Liver (tissue), 3 donors: ENCODE measurements at regions not wholly inside any gene's neighbourhood (a gene's known extent, or its start where the extent isn't known, plus 50 kb on each side); places are given as distances from the start of the nearest gene placed in this dataset.

ENCODE experiments used
- FOXA1 ChIP-seq: IDR thresholded peaks from 2 replicates; pipeline ENCODE4 v1.6.1; 2016; ENCODE audit warnings: antibody characterized with exemption
- FOXA2 ChIP-seq: IDR thresholded peaks from 2 replicates; pipeline ENCODE4 v1.6.1; 2016; ENCODE audit warnings: antibody characterized with exemption
- GABPA ChIP-seq, 2 donors: IDR thresholded peaks in 1 of 2; conservative IDR thresholded peaks in 1 of 2; 2 replicates each; pipeline ENCODE4 v1.6.1; 2016; ENCODE audit warnings: antibody characterized with exemption in 2 of 2, mild to moderate bottlenecking in 1 of 2, moderate library complexity in 1 of 2
- HNF4G ChIP-seq: IDR thresholded peaks from 2 replicates; pipeline ENCODE4 v1.6.1; 2016; ENCODE audit warnings: antibody characterized with exemption
- JUND ChIP-seq, 2 donors: IDR thresholded peaks; 2 replicates each; pipeline ENCODE4 v1.6.1; 2016; ENCODE audit warnings: antibody characterized with exemption in 2 of 2
- NR2F2 ChIP-seq: IDR thresholded peaks from 2 replicates; pipeline ENCODE4 v1.6.1; 2016; ENCODE audit warnings: antibody characterized with exemption
- RAD21 ChIP-seq, 2 donors: IDR thresholded peaks; 2 replicates each; pipeline ENCODE4 v1.6.1; 2016; ENCODE audit warnings: antibody characterized with exemption in 2 of 2, mild to moderate bottlenecking in 2 of 2
- SP1 ChIP-seq: IDR thresholded peaks from 2 replicates; pipeline ENCODE4 v1.6.1; 2018; ENCODE audit warnings: antibody characterized with exemption, mild to moderate bottlenecking
- TF ChIP-seq, protein P1 (sequence below): IDR thresholded peaks from 2 replicates; pipeline ENCODE4 v1.6.1; 2016; ENCODE audit warnings: antibody characterized with exemption
- TF ChIP-seq, protein P2 (sequence below): IDR thresholded peaks from 2 replicates; pipeline ENCODE4 v1.6.1; 2016; ENCODE audit warnings: antibody characterized with exemption
- TF ChIP-seq, protein P3 (sequence below): IDR thresholded peaks from 2 replicates; pipeline ENCODE4 v1.6.1; 2016; ENCODE audit warnings: antibody characterized with exemption, mild to moderate bottlenecking
- TF ChIP-seq, protein P4 (sequence below): fragments of 150-350 bp; IDR thresholded peaks from 2 replicates; pipeline ENCODE4 v1.5.1; 2017; ENCODE audit warnings: improper control_type of control experiment, low read depth, low read length; ENCODE audit not compliant: missing input control
- donor health status: healthy.
- donor health status: healthy.

DNA sequence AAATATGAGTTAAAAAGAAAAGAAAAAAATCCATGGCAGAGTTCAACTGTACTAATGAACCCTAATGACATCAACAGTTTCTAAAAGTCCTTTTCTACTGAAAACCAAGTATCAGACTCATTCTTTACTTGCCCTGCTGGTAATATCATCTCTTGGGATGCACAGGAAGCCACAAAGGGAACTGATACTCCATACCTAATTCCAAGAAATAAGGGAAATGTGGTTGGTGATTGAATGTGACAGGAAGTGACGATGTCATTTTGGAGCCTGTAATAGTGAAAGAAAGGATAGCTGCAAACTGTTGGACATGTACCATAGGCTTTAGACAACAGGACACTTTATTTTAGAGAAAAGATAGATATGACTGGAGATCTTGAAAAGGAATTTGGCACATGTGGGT, 98.7 kb upstream of the VAV3 start:
- TF ChIP-seq RAD21 (IDR thresholded peaks at IDR 0.05) (no peak), FOXA2 (no peak), FOXA1 (no peak), HNF4G (no peak), JUND (IDR thresholded peaks at IDR 0.05) (no peak), NR2F2 (no peak), GABPA (IDR thresholded peaks at IDR 0.05 in 1 of 2, conservative IDR thresholded peaks at IDR 0.05 in 1 of 2) (no peak), SP1 (no peak)
- TF ChIP-seq, protein P1, sequence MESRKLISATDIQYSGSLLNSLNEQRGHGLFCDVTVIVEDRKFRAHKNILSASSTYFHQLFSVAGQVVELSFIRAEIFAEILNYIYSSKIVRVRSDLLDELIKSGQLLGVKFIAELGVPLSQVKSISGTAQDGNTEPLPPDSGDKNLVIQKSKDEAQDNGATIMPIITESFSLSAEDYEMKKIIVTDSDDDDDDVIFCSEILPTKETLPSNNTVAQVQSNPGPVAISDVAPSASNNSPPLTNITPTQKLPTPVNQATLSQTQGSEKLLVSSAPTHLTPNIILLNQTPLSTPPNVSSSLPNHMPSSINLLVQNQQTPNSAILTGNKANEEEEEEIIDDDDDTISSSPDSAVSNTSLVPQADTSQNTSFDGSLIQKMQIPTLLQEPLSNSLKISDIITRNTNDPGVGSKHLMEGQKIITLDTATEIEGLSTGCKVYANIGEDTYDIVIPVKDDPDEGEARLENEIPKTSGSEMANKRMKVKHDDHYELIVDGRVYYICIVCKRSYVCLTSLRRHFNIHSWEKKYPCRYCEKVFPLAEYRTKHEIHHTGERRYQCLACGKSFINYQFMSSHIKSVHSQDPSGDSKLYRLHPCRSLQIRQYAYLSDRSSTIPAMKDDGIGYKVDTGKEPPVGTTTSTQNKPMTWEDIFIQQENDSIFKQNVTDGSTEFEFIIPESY, result no peak
- TF ChIP-seq, protein P2, sequence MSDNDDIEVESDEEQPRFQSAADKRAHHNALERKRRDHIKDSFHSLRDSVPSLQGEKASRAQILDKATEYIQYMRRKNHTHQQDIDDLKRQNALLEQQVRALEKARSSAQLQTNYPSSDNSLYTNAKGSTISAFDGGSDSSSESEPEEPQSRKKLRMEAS, result no peak
- TF ChIP-seq, protein P3, sequence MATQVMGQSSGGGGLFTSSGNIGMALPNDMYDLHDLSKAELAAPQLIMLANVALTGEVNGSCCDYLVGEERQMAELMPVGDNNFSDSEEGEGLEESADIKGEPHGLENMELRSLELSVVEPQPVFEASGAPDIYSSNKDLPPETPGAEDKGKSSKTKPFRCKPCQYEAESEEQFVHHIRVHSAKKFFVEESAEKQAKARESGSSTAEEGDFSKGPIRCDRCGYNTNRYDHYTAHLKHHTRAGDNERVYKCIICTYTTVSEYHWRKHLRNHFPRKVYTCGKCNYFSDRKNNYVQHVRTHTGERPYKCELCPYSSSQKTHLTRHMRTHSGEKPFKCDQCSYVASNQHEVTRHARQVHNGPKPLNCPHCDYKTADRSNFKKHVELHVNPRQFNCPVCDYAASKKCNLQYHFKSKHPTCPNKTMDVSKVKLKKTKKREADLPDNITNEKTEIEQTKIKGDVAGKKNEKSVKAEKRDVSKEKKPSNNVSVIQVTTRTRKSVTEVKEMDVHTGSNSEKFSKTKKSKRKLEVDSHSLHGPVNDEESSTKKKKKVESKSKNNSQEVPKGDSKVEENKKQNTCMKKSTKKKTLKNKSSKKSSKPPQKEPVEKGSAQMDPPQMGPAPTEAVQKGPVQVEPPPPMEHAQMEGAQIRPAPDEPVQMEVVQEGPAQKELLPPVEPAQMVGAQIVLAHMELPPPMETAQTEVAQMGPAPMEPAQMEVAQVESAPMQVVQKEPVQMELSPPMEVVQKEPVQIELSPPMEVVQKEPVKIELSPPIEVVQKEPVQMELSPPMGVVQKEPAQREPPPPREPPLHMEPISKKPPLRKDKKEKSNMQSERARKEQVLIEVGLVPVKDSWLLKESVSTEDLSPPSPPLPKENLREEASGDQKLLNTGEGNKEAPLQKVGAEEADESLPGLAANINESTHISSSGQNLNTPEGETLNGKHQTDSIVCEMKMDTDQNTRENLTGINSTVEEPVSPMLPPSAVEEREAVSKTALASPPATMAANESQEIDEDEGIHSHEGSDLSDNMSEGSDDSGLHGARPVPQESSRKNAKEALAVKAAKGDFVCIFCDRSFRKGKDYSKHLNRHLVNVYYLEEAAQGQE, result no peak
- TF ChIP-seq, protein P4, sequence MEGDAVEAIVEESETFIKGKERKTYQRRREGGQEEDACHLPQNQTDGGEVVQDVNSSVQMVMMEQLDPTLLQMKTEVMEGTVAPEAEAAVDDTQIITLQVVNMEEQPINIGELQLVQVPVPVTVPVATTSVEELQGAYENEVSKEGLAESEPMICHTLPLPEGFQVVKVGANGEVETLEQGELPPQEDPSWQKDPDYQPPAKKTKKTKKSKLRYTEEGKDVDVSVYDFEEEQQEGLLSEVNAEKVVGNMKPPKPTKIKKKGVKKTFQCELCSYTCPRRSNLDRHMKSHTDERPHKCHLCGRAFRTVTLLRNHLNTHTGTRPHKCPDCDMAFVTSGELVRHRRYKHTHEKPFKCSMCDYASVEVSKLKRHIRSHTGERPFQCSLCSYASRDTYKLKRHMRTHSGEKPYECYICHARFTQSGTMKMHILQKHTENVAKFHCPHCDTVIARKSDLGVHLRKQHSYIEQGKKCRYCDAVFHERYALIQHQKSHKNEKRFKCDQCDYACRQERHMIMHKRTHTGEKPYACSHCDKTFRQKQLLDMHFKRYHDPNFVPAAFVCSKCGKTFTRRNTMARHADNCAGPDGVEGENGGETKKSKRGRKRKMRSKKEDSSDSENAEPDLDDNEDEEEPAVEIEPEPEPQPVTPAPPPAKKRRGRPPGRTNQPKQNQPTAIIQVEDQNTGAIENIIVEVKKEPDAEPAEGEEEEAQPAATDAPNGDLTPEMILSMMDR, result no peak
